ENCODE measurements at regions not wholly inside any gene's neighbourhood (a gene's known extent, or its start where the extent isn't known, plus 50 kb on each side); places are given as distances from the start of the nearest gene placed in this dataset.

DNA sequence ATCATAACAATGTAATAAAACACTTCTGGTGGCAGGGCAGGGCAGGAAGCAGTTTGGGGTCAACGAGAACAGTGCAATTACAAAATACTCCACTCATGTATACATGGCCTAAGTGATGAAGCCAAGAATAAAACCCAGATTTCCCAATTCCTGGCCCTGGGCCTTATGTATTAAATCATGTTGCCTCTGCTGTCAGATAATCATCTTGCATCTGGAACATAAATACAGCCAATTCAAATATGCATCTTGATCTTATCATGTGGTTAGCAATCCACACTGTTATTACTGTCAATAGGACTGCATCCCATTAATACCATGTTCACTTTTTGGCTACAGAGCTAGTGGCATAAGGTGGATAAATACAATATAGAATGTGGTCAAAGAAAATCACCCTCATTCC, 186.5 kb upstream of the SLC25A13 start:
- H3K4me1 ChIP-seq (ENCODE audit: low read length), result no peaks in the 10 kb centered on the region
- no peak overlapping the region for H2AFZ ChIP-seq (ENCODE audit: low read depth, low read length)
- no peak overlapping the region for H3K27ac ChIP-seq (ENCODE audit: low read length)
- no peaks in the 10 kb centered on the region for H4K20me1 ChIP-seq (ENCODE audit: insufficient read depth, low read length)
- H3K4me2 ChIP-seq (ENCODE audit: low read length), result no peak overlapping the region
- TF ChIP-seq EZH2phosphoT487 (IDR thresholded peaks at IDR 0.05; ENCODE audit: low read depth) (no peak), CTCF (IDR thresholded peaks at IDR 0.05; ENCODE audit: low read depth, low read length) (no peak)
- no peaks in the 10 kb centered on the region for H3K27me3 ChIP-seq (ENCODE audit: low read depth, low read length)
- H3K36me3 ChIP-seq (replicated peaks; ENCODE audit: low read depth, low read length), result no peaks in the 10 kb centered on the region
- H3K79me2 ChIP-seq (ENCODE audit: low read length), result no peaks in the 10 kb centered on the region
- no peak overlapping the region for H3K4me3 ChIP-seq (ENCODE audit: low read length)
- no peak overlapping the region for H3K9ac ChIP-seq (ENCODE audit: low read length)
- H3K9me3 ChIP-seq (ENCODE audit: insufficient read depth, low read length), result no peaks in the 10 kb centered on the region

GRCh38 chr7:96503597-96503996, 181.7 kb upstream of the SLC25A13 start:
- TF ChIP-seq EZH2phosphoT487 (IDR thresholded peaks at IDR 0.05; ENCODE audit: low read depth), result no peak
- TF ChIP-seq CTCF (IDR thresholded peaks at IDR 0.05; ENCODE audit: low read depth, low read length), result no peak
- Histone ChIP-seq H3K4me2 (ENCODE audit: low read length) (no peak overlapping the region), H3K79me2 (ENCODE audit: low read length) (no peaks in the 10 kb centered on the region), H3K4me1 (ENCODE audit: low read length) (no peaks in the 10 kb centered on the region), H3K27me3 (ENCODE audit: low read depth, low read length) (no peaks in the 10 kb centered on the region), H2AFZ (ENCODE audit: low read depth, low read length) (no peak overlapping the region), H3K9ac (ENCODE audit: low read length) (no peak overlapping the region), H3K9me3 (ENCODE audit: insufficient read depth, low read length) (no peaks in the 10 kb centered on the region), H3K4me3 (ENCODE audit: low read length) (no peak overlapping the region), H4K20me1 (ENCODE audit: insufficient read depth, low read length) (no peaks in the 10 kb centered on the region), H3K27ac (ENCODE audit: low read length) (no peak overlapping the region), H3K36me3 (replicated peaks; ENCODE audit: low read depth, low read length) (no peaks in the 10 kb centered on the region)

DNA sequence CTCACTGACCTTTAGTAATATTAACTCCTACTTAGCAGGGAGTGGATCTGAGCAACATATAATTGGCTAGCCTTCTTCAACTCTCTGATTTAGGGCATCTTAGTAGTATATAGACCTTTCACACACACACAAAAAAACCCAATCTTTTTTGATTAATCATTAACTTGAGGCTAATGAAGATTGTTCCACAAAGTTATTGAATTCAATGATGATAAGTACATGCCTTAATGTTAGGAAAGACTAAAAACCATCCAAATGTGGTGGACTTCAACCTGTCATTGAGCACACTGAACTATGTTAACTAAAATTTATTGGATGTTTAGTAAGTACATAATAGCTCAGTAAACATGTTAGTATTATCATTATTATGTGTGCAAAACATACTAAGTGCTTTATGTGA, 179.4 kb upstream of the SLC25A13 start:
- no peaks in the 10 kb centered on the region; the same call in 1 of the 2 replicates for H3K4me1 ChIP-seq (ENCODE audit: low read length)
- H3K27ac ChIP-seq (ENCODE audit: low read length), result no peak overlapping the region
- H3K4me3 ChIP-seq (ENCODE audit: low read length), result no peak overlapping the region
- H3K36me3 ChIP-seq (replicated peaks; ENCODE audit: low read depth, low read length), result no peaks in the 10 kb centered on the region
- H3K4me2 ChIP-seq (ENCODE audit: low read length), result no peak overlapping the region
- H3K9me3 ChIP-seq (ENCODE audit: insufficient read depth, low read length), result no peaks in the 10 kb centered on the region
- no peaks in the 10 kb centered on the region for H3K27me3 ChIP-seq (ENCODE audit: low read depth, low read length)
- no peak overlapping the region for H3K9ac ChIP-seq (ENCODE audit: low read length)
- H4K20me1 ChIP-seq (ENCODE audit: insufficient read depth, low read length), result no peaks in the 10 kb centered on the region
- TF ChIP-seq CTCF (IDR thresholded peaks at IDR 0.05; ENCODE audit: low read depth, low read length) (no peak), EZH2phosphoT487 (IDR thresholded peaks at IDR 0.05; ENCODE audit: low read depth) (no peak)
- no peak overlapping the region for H2AFZ ChIP-seq (ENCODE audit: low read depth, low read length)
- H3K79me2 ChIP-seq (ENCODE audit: low read length), result no peaks in the 10 kb centered on the region

- peaks cover 11% of the 10 kb centered on the region for H3K4me1 ChIP-seq (ENCODE audit: low read length)
- H3K36me3 ChIP-seq (replicated peaks; ENCODE audit: low read depth, low read length), result no peaks in the 10 kb centered on the region
- H3K4me2 ChIP-seq (ENCODE audit: low read length), result no peak overlapping the region
- TF ChIP-seq CTCF (IDR thresholded peaks at IDR 0.05; ENCODE audit: low read depth, low read length), result no peak
- TF ChIP-seq EZH2phosphoT487 (IDR thresholded peaks at IDR 0.05; ENCODE audit: low read depth), result no peak
- no peaks in the 10 kb centered on the region for H3K27me3 ChIP-seq (ENCODE audit: low read depth, low read length)
- no peak overlapping the region for H3K4me3 ChIP-seq (ENCODE audit: low read length)
- H2AFZ ChIP-seq (ENCODE audit: low read depth, low read length), result no peak overlapping the region
- H3K9ac ChIP-seq (ENCODE audit: low read length), result no peak overlapping the region
- H4K20me1 ChIP-seq (ENCODE audit: insufficient read depth, low read length), result no peaks in the 10 kb centered on the region
- no peak overlapping the region for H3K27ac ChIP-seq (ENCODE audit: low read length)
- no peaks in the 10 kb centered on the region for H3K79me2 ChIP-seq (ENCODE audit: low read length)
- H3K9me3 ChIP-seq (ENCODE audit: insufficient read depth, low read length), result no peaks in the 10 kb centered on the region
These were observed 177.6 kb upstream of the SLC25A13 start for GRCh38 chr7:96499532-96499931.
